ENCODE measurements at regions not wholly inside any gene's neighbourhood (a gene's known extent, or its start where the extent isn't known, plus 50 kb on each side); places are given as distances from the start of the nearest gene placed in this dataset.

DNA sequence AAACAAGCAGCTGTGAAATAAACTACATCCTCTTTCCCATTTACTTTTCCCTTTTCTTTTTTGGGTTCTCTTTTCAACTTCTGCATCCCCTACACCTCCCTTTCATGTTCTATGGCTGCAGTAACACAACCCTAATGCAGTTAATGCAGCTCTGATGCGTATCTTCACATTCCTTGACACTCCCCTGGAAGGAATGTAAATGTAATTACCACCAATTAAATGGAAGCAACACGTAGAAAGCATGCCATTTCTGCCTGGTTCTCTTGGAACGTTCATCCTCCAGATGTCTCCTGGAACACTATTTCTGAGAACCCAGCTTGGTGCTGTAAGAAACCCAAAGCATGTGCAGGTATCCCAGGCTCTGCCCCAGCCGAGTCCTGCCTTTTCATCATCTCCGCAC, 166.8 kb upstream of the FREM2 start:
- no peak for TF ChIP-seq CTCF (IDR thresholded peaks at IDR 0.05)
- TF ChIP-seq POLR2A (IDR thresholded peaks at IDR 0.05): no peak
- TF ChIP-seq EP300 (IDR thresholded peaks at IDR 0.05): no peak
